ENCODE measurements at regions not wholly inside any gene's neighbourhood (a gene's known extent, or its start where the extent isn't known, plus 50 kb on each side); places are given as distances from the start of the nearest gene placed in this dataset.

- DNase-seq (ENCODE audit: low read depth, low spot score): no peak
- ChIA-PET CTCF (no interaction called here), POLR2A (no interaction called here)
- H3K4me3 ChIP-seq (ENCODE audit: low read depth, low read length): no peak overlapping the region
- TF ChIP-seq CTCF (IDR thresholded peaks at IDR 0.05; ENCODE audit: insufficient read depth, low read length, missing control alignments): no peak
Measured at GRCh38 chr11:119903821-119904220, 174.8 kb upstream of the NECTIN1 start.

- DNase-seq (ENCODE audit: low read depth, low spot score): no peak
- CTCF ChIA-PET: no interaction called here
- no peak overlapping the region for H3K4me3 ChIP-seq (ENCODE audit: low read depth, low read length)
- no peak for TF ChIP-seq CTCF (IDR thresholded peaks at IDR 0.05; ENCODE audit: insufficient read depth, low read length, missing control alignments)
- POLR2A ChIA-PET: no interaction called here
Measured at GRCh38 chr11:119903389-119903788, 174.4 kb upstream of the NECTIN1 start.

- no peak for TF ChIP-seq CTCF (IDR thresholded peaks at IDR 0.05; ENCODE audit: insufficient read depth, low read length, missing control alignments)
- H3K4me3 ChIP-seq (ENCODE audit: low read depth, low read length): no peak overlapping the region
- POLR2A ChIA-PET: no interaction called here
- no peak for DNase-seq (ENCODE audit: low read depth, low spot score)
- CTCF ChIA-PET: no interaction called here
Measured at GRCh38 chr11:119902656-119903231, 173.7 kb upstream of the NECTIN1 start.

- ChIA-PET POLR2A (no interaction called here), CTCF (no interaction called here)
- no peak overlapping the region for H3K4me3 ChIP-seq (ENCODE audit: low read depth, low read length)
- no peak for DNase-seq (ENCODE audit: low read depth, low spot score)
- TF ChIP-seq CTCF (IDR thresholded peaks at IDR 0.05; ENCODE audit: insufficient read depth, low read length, missing control alignments): no peak
Measured at GRCh38 chr11:119901657-119902577, 172.9 kb upstream of the NECTIN1 start.

GRCh38 chr11:119899997-119900396 is 171.0 kb upstream of the NECTIN1 start:
- CTCF ChIA-PET: no interaction called here
- TF ChIP-seq CTCF (IDR thresholded peaks at IDR 0.05; ENCODE audit: insufficient read depth, low read length, missing control alignments): no peak
- POLR2A ChIA-PET: no interaction called here
- no peak overlapping the region for H3K4me3 ChIP-seq (ENCODE audit: low read depth, low read length)
- no peak for DNase-seq (ENCODE audit: low read depth, low spot score)

- no peak overlapping the region for H3K4me3 ChIP-seq (ENCODE audit: low read depth, low read length)
- CTCF ChIA-PET: interaction anchor here (1.2 kb wide), 1 partner anchor 18 kb away, joined by 3 read pairs; no protein-coding TSS in a partner anchor
- TF ChIP-seq CTCF (IDR thresholded peaks at IDR 0.05; ENCODE audit: insufficient read depth, low read length, missing control alignments): no peak
- DNase-seq (ENCODE audit: low read depth, low spot score): no peak
- POLR2A ChIA-PET: no interaction called here
Measured at GRCh38 chr11:119897576-119897975, 168.6 kb upstream of the NECTIN1 start.
